ENCODE measurements at regions not wholly inside any gene's neighbourhood (a gene's known extent, or its start where the extent isn't known, plus 50 kb on each side); places are given as distances from the start of the nearest gene placed in this dataset.

GRCh38 chr1:221567859-221568507, 173.9 kb downstream of the DUSP10 start:
- TF ChIP-seq HNF4A (CRISPR knock-in tag; IDR thresholded peaks at IDR 0.05) = no peak
- TF ChIP-seq MTA1 (CRISPR knock-in tag; IDR thresholded peaks at IDR 0.05; ENCODE audit: borderline replicate concordance) = no peak
- TF ChIP-seq WIZ (CRISPR knock-in tag; IDR thresholded peaks at IDR 0.05) = no peak
- TF ChIP-seq ZNF20 (CRISPR knock-in tag; IDR thresholded peaks at IDR 0.05) = no peak
- no peak for TF ChIP-seq JUNB (CRISPR knock-in tag; IDR thresholded peaks at IDR 0.05; ENCODE audit: borderline replicate concordance)
- TF ChIP-seq EP300 (IDR thresholded peaks at IDR 0.05; ENCODE audit: low read depth in 2 of 2, low read length in 2 of 2) = no peak
- TF ChIP-seq EP300 (CRISPR knock-in tag; IDR thresholded peaks at IDR 0.05; ENCODE audit: borderline replicate concordance) = no peak
- TF ChIP-seq ZNF274 (CRISPR knock-in tag; IDR thresholded peaks at IDR 0.05) = no peak

All from HepG2 (cell line).